Smooth muscle cell (in vitro differentiated cells): ENCODE measurements at regions not wholly inside any gene's neighbourhood (a gene's known extent, or its start where the extent isn't known, plus 50 kb on each side); places are given as distances from the start of the nearest gene placed in this dataset.

Experiments
- DNase-seq: peaks from one replicate; lab custom pipeline; 2025; ENCODE audit not compliant: unreplicated experiment; lab: John Stamatoyannopoulos, UW
- H2AFZ ChIP-seq: fragments of 200-600 bp; sonication (generic); 2 replicates; pipeline ENCODE4 v1.6.0; 2016; ENCODE audit warnings: antibody characterized with exemption, low read depth, mild to moderate bottlenecking
- H3F3A ChIP-seq: fragments of 200-600 bp; sonication (generic); 2 replicates; pipeline ENCODE4 v1.6.0; 2017; ENCODE audit warnings: antibody characterized with exemption, low read depth
- H3K27ac ChIP-seq: fragments of 200-600 bp; sonication (generic); 2 replicates; pipeline ENCODE4 v1.5.1; 2016; ENCODE audit warnings: low read depth, mild to moderate bottlenecking
- H3K27me3 ChIP-seq: fragments of 200-600 bp; sonication (generic); 2 replicates; pipeline ENCODE4 v1.6.1; 2016; ENCODE audit warnings: low read depth, mild to moderate bottlenecking
- H3K36me3 ChIP-seq: fragments of 200-600 bp; sonication (generic); 2 replicates; pipeline ENCODE4 v1.5.1; 2016; ENCODE audit warnings: low read depth
- H3K4me1 ChIP-seq: fragments of 200-600 bp; sonication (generic); 2 replicates; pipeline ENCODE4 v1.5.1; 2016; ENCODE audit warnings: low read depth
- H3K4me2 ChIP-seq: fragments of 200-600 bp; sonication (generic); 2 replicates; pipeline ENCODE4 v1.6.0; 2016; ENCODE audit warnings: mild to moderate bottlenecking
- H3K4me3 ChIP-seq: fragments of 200-600 bp; sonication (generic); 2 replicates; pipeline ENCODE4 v1.5.1; 2016; ENCODE audit warnings: mild to moderate bottlenecking
- H3K79me2 ChIP-seq: fragments of 200-600 bp; sonication (generic); 2 replicates; pipeline ENCODE4 v1.6.0; 2016; ENCODE audit warnings: low read depth, mild to moderate bottlenecking
- H3K9ac ChIP-seq: fragments of 200-600 bp; sonication (generic); 2 replicates; pipeline ENCODE4 v1.6.0; 2016; ENCODE audit warnings: low read depth
- H3K9me3 ChIP-seq: fragments of 200-600 bp; sonication (generic); replicated peaks from 2 replicates; pipeline ENCODE4 v1.5.1; 2016; ENCODE audit warnings: low read depth
- H4K20me1 ChIP-seq: fragments of 200-600 bp; sonication (generic); 2 replicates; pipeline ENCODE4 v1.6.0; 2016; ENCODE audit warnings: low read depth
- WGBS: methylation state at CpG from one replicate; pipeline ENCODE4 v1.1.7; 2016; ENCODE audit warnings: low lambda C conversion rate; 5-methylcytosine and 5-hydroxymethylcytosine counted together
- TF ChIP-seq, protein P1 (sequence below): fragments of 200-600 bp; sonication (generic); IDR thresholded peaks from 2 replicates; pipeline ENCODE4 v1.5.1; 2017; ENCODE audit warnings: borderline replicate concordance, mild to moderate bottlenecking, antibody characterized with exemption; ENCODE audit not compliant: insufficient read depth, poor library complexity, severe bottlenecking

- H3K4me1 ChIP-seq, result no peaks in the 10 kb centered on the region
- H3K4me3 ChIP-seq, result no peak overlapping the region
- no peak overlapping the region for H2AFZ ChIP-seq
- DNase-seq, result no peak
- H3K36me3 ChIP-seq, result no peaks in the 10 kb centered on the region
- H3K27me3 ChIP-seq, result no peaks in the 10 kb centered on the region
- TF ChIP-seq, protein P1, sequence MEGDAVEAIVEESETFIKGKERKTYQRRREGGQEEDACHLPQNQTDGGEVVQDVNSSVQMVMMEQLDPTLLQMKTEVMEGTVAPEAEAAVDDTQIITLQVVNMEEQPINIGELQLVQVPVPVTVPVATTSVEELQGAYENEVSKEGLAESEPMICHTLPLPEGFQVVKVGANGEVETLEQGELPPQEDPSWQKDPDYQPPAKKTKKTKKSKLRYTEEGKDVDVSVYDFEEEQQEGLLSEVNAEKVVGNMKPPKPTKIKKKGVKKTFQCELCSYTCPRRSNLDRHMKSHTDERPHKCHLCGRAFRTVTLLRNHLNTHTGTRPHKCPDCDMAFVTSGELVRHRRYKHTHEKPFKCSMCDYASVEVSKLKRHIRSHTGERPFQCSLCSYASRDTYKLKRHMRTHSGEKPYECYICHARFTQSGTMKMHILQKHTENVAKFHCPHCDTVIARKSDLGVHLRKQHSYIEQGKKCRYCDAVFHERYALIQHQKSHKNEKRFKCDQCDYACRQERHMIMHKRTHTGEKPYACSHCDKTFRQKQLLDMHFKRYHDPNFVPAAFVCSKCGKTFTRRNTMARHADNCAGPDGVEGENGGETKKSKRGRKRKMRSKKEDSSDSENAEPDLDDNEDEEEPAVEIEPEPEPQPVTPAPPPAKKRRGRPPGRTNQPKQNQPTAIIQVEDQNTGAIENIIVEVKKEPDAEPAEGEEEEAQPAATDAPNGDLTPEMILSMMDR, result no peak
- WGBS, result 90% methylated on average over 1 of the region's 1 CpG
- peak overlapping the region; percentile 71 for H3K4me2 ChIP-seq
- H3K79me2 ChIP-seq, result no peaks in the 10 kb centered on the region
- H3K9me3 ChIP-seq, result no peaks in the 10 kb centered on the region
- peak overlapping the region; percentile 89 for H3K27ac ChIP-seq
- no peaks in the 10 kb centered on the region for H4K20me1 ChIP-seq
- peaks cover 22% of the 10 kb centered on the region for H3F3A ChIP-seq
- peak overlapping the region; percentile 10 for H3K9ac ChIP-seq
These were observed 743.1 kb upstream of the HS6ST1 start for GRCh38 chr2:129061769-129062121.

DNA sequence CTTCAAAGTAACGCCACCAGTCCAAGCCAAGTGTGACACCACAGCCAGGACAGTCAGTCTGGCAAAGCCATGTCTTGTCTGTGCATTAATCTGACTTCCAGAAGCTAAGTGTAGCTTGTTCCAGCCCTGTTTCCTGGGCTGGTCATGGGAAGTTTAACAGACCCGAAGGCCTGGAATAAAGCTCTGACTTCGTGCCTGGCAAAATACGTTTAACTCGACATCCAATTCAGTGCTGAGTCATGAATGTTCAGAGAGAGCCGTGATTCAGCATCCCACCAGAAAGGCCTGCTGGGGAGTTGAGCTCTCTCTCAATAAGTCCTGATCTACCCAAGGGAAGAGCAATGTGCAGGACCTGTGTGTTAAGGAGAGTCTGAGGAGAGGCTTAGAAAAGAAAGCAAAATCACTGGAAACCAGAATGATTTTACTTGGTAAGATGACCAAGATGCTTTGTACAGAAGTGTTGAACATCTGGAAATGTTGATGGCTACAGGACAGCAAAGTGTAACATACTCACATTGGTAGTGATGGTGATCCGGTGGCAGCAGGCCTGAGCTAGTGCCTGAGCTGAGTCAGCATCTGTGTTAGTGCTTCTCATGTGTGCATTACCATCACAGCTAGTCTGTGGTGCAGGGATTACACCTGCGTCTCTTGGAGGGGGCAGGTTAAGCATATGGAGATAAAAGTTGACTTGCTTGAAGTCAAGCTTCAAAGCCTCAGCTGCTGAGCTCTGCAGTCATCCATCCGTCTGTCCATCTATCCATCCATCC is 743.7 kb upstream of the HS6ST1 start:
- H3K4me2 ChIP-seq, result peak overlapping the region; percentile 71
- peak overlapping the region; percentile 10 for H3K9ac ChIP-seq
- H3K27ac ChIP-seq, result peak overlapping the region; percentile 89
- no peak overlapping the region for H3K4me3 ChIP-seq
- H4K20me1 ChIP-seq, result no peaks in the 10 kb centered on the region
- H3K79me2 ChIP-seq, result no peaks in the 10 kb centered on the region
- H2AFZ ChIP-seq, result no peak overlapping the region
- H3K27me3 ChIP-seq, result no peaks in the 10 kb centered on the region
- no peaks in the 10 kb centered on the region for H3K4me1 ChIP-seq
- WGBS, result 45% methylated on average over 9 of the region's 9 CpGs
- no peak for DNase-seq
- peaks cover 22% of the 10 kb centered on the region for H3F3A ChIP-seq
- TF ChIP-seq, protein P1, result no peak
- no peaks in the 10 kb centered on the region for H3K36me3 ChIP-seq
- H3K9me3 ChIP-seq, result no peaks in the 10 kb centered on the region

- no peak overlapping the region for H2AFZ ChIP-seq
- TF ChIP-seq, protein P1, result no peak
- H3K36me3 ChIP-seq, result no peaks in the 10 kb centered on the region
- no peaks in the 10 kb centered on the region for H3K79me2 ChIP-seq
- H3K27me3 ChIP-seq, result no peaks in the 10 kb centered on the region
- peaks cover 9% of the 10 kb centered on the region for H3F3A ChIP-seq
- no peak for DNase-seq
- 88% methylated on average over 1 of the region's 1 CpG for WGBS
- H3K4me1 ChIP-seq, result no peaks in the 10 kb centered on the region
- no peaks in the 10 kb centered on the region for H4K20me1 ChIP-seq
- H3K27ac ChIP-seq, result no peak overlapping the region
- no peaks in the 10 kb centered on the region for H3K9me3 ChIP-seq
- no peak overlapping the region for H3K9ac ChIP-seq
- H3K4me2 ChIP-seq, result no peak overlapping the region
- no peak overlapping the region for H3K4me3 ChIP-seq
These were observed 748.4 kb upstream of the HS6ST1 start for GRCh38 chr2:129067070-129067469.

GRCh38 chr2:129067953-129068352 is 749.3 kb upstream of the HS6ST1 start:
- 76% methylated on average over 3 of the region's 3 CpGs for WGBS
- Histone ChIP-seq H3K9ac (no peak overlapping the region), H3K36me3 (no peaks in the 10 kb centered on the region), H4K20me1 (no peaks in the 10 kb centered on the region), H3F3A (peaks cover 4% of the 10 kb centered on the region), H3K4me3 (no peak overlapping the region), H2AFZ (no peak overlapping the region), H3K9me3 (no peaks in the 10 kb centered on the region), H3K4me2 (no peak overlapping the region), H3K79me2 (no peaks in the 10 kb centered on the region), H3K4me1 (no peaks in the 10 kb centered on the region), H3K27ac (no peak overlapping the region), H3K27me3 (no peaks in the 10 kb centered on the region)
- TF ChIP-seq, protein P1, result no peak
- DNase-seq, result no peak
